ENCODE measurements at regions not wholly inside any gene's neighbourhood (a gene's known extent, or its start where the extent isn't known, plus 50 kb on each side); places are given as distances from the start of the nearest gene placed in this dataset.

DNA sequence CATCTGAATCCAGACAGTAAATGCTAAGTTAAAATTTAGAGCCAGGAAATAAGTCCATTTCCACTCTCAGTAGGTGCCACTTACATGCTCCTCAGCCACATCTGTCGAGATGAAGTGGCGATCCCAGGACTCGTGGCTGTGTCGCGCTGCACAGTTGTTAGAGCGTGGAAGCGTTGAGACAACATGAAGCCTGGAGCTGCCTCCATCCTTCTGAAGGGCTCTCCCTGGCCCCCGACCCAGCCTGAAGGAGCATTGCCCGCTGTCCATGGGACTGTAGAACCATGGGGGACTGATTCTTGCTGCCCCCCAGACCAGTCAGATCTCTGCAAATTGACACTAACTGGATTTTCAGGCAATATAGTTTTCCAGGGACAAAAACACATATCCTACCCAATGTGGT lies 58.9 kb downstream of the IRX1 start:
- no peak for DNase-seq
- in situ Hi-C loops (cut with HindIII; ENCODE audit: low pct_ligation_motif_present, low pct_unique_long_range_greater_than_20kb, low sequenced_read_pairs): no loop called here

DNA sequence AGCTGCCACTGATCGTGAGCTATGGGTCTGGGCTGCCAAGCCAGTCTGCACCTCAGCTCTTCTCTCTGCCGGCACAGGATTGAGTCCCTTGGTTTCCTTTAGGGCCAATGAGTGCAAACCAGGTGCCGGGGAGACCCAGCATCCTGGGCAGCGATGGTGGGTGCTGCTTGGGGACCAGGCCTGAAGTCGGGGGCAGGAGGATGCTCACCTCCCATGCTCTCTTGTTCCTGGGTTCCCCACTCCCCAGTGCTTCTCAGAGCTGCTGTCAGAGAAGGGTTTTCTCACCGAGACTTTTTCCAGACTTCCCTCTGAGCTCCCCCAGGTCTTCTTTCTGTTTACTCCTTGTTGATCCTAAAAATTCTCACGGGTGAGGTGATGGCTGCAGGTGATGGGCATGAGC lies 61.2 kb downstream of the IRX1 start:
- in situ Hi-C loops (cut with HindIII; ENCODE audit: low pct_ligation_motif_present, low pct_unique_long_range_greater_than_20kb, low sequenced_read_pairs): no loop called here
- no peak for DNase-seq

DNA sequence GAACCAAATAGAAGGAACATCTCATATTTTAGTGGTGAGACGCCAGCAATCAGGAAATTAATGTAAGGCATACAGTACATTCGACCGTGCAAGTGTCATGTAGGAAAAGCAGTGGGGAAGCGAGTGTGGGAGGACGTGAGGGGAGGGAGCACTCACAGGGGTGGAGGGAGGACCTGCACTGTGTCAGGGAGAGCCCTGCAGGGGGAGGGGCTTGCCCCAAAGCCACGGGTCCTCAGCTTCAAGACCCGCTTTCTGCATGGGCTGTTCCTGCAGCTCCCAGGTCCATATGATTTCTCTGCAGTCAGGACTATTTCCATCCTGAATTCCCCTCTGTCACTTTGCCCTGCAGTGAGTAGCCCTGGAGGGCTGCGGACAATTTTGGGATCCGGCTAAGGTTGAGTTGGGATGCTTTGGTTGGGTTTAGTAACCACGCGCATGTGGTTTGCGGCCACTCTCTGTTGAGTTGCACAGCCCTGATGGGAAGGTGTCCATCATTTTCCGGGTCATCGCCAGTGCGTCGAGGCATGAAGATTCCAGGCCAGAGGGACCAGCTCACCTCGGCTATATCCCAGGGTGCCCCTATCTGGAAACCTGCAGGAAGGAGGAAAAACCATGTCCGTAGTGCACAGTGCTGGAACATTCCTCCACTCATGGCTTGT lies 61.9 kb downstream of the IRX1 start:
- in situ Hi-C loops (cut with HindIII; ENCODE audit: low pct_ligation_motif_present, low pct_unique_long_range_greater_than_20kb, low sequenced_read_pairs): no loop called here
- no peak for DNase-seq

DNA sequence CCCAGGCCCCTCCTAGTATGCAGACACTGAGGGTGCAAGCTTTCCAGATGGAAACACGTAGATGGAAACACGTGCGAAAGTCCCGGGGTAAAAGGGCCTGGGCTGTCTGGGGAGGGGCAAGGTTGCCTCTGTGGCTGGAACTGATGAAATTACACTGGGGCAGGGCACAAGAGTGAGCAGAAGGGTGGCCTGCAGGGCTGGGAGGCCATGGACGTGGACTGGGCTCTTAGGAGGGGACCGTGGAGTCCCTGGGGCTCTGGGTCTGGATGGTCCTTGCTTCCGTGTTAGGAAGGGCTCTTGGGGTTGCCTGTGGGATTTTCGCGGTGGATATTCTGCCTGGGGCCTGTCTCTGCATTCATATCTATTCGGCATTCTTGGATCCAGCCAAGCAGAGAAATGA lies 63.3 kb downstream of the IRX1 start:
- DNase-seq: no peak
- in situ Hi-C loops (cut with HindIII; ENCODE audit: low pct_ligation_motif_present, low pct_unique_long_range_greater_than_20kb, low sequenced_read_pairs): no loop called here

DNA sequence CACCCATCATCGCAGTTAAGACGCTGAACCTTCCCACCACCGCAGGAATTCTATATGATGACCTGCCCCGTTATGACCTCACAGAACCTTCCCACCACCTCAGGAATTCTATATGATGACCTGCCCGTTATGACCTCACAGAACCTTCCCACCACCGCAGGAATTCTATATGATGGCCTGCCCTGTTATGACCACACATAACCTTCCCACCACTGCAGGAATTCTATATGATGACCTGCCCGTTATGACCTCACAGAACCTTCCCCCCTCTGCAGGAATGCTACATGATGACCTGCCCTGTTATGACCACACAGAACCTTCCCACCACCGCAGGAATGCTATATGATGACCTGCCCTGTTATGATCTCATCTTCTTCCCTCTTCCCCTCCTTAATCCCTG lies 64.3 kb downstream of the IRX1 start:
- in situ Hi-C loops (cut with HindIII; ENCODE audit: low pct_ligation_motif_present, low pct_unique_long_range_greater_than_20kb, low sequenced_read_pairs): no loop called here
- DNase-seq: peak; percentile 1

DNA sequence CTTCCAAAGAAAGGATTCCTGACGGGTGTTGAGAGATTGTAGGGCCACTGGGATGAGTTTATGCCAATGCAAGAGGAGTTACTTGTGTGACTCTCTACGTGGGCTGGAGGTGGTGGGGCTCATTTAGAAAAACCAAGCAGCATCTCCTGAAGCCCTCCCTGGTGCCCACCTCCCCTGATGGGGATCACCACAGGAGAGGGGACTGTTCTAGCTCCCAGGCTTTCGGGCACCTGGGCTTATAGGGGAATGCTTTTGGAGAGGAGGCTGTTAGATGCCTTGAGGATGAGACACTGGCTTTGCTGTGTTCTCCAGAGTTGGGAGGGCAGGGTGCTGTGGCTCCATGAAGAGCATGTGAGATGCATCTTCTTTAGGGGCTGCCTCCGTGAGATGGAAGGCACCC lies 65.0 kb downstream of the IRX1 start:
- in situ Hi-C loops (cut with HindIII; ENCODE audit: low pct_ligation_motif_present, low pct_unique_long_range_greater_than_20kb, low sequenced_read_pairs): no loop called here
- no peak for DNase-seq

DNA sequence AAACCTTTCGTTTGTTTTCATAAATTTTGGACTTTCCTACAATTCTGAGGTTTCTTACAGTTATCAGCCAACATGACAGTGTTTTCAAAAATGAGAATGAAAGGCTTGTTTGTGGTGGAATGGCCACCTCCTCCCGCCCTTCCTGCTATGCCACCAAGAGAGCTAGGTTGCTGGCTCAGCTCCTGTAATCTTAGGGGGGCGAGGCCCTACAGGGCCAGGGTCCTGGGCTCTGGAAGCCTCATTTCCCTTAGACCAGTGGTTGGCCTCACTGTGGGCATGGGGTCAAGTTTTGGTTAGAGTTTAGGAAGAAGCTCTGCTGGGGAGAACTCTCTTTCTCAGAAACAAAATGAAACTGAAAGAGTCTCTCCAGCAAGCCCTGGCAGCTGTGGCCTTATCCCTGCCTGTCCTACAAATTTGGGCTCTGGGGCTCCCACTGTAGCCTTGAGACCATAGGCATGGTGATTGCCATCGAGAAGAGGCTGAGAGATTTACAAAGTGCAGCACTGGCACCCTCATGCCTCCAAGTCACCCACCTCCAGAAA lies 66.2 kb downstream of the IRX1 start:
- no peak for DNase-seq

DNA sequence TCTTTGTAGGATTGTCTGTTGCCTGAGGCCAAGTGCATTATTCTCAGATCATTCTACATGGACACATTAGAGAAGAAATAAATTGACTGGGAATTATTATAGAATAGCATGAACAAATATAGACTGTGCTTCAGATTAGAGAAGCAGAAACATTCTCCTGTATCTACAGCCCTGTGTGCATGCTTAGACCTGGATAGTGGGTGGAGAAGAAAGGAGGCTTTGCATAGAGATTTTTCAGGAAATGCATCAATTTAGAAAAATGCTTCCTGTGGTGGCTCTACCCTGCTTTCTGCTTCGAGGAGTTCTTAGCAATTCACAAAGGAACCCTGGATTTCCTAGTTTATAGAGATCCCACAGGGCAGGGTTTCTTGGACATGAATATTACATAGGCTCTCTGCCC lies 66.7 kb downstream of the IRX1 start:
- in situ Hi-C loops (cut with HindIII; ENCODE audit: low pct_ligation_motif_present, low pct_unique_long_range_greater_than_20kb, low sequenced_read_pairs): no loop called here
- DNase-seq: no peak

More for the DNA sequence above, 66.2 kb downstream of the IRX1 start:
- in situ Hi-C loops (cut with HindIII; ENCODE audit: low pct_ligation_motif_present, low pct_unique_long_range_greater_than_20kb, low sequenced_read_pairs): no loop called here

DNA sequence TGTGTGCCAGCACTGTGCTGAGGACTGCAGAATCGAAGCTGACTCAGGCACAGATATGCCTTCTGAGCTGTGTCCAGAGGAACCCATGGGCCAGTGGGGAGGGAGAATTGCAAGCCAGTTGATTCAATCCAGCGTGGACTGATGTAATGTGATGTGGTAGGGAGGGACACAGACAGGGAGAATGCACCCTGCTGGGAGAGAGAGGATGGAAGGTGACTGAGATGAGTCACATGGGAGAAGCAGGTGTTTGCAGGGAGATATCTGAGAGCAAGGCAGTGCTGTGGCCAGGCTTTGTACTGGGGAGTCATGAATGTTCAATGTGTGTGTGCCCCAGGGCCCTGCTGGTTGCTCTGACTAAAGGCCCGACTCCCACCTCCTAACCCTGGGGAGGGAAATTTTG lies 75.7 kb downstream of the IRX1 start:
- no peak for DNase-seq
- in situ Hi-C loops (cut with HindIII; ENCODE audit: low pct_ligation_motif_present, low pct_unique_long_range_greater_than_20kb, low sequenced_read_pairs): no loop called here

DNA sequence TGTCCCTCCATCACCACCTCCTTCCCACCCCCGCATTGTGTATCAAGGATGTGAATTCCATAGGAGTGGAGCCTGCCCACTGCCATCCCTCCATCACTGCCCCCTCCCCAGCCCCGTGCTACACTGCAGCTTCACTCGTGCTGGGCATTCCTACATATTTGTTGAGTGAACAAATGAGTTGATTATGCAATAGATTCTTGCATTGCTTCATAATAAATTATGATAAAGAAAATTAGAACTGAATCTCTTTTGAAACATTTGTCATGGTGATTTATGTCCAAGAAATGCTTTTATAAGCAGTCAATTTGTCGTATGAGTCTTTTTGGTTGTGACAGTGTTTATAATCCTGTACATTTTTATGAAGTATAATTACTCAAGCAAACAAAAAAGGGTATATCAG lies 83.2 kb downstream of the IRX1 start:
- no peak for DNase-seq
- in situ Hi-C loops (cut with HindIII; ENCODE audit: low pct_ligation_motif_present, low pct_unique_long_range_greater_than_20kb, low sequenced_read_pairs): no loop called here

DNA sequence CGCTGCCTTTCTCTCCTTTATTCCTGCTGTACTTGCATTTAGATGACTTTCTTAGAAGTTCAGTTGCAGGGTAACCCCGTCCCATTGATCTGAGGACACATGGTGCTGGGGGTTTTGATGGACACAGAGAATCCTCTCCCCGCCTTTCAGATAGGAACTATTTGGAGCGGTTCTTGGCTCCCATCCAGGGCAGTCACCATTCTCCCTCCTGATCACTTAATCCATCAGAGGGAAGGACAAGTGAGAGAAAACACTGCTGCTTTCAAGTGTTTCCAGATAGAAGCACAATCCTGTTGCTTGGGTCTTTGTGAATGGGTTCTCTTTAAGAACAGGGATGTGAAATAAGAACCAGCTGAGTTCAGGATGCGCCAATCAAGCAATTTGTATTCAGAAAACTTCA lies 85.2 kb downstream of the IRX1 start:
- in situ Hi-C loops (cut with HindIII; ENCODE audit: low pct_ligation_motif_present, low pct_unique_long_range_greater_than_20kb, low sequenced_read_pairs): no loop called here
- DNase-seq: no peak

DNA sequence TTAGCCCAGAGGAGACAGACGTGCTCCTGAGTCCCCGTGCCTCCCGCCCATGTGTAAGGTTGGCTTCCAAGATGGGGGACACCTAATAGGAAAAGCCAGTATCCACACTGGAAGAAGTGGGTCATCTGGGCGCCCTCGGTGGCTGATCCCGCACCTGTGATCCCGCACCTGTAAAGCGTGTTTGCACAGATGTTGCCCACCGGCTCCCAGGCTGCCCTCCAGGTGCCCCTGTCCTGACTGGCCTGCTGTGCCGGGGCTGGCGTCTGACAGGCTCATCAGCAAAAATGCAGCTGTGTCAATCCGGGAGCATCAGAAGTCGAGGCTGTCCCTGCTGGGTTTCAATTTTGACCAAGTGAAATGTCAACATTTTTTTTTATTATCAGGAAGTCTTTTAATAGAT lies 88.5 kb downstream of the IRX1 start:
- in situ Hi-C loops (cut with HindIII; ENCODE audit: low pct_ligation_motif_present, low pct_unique_long_range_greater_than_20kb, low sequenced_read_pairs): no loop called here
- DNase-seq: no peak

DNA sequence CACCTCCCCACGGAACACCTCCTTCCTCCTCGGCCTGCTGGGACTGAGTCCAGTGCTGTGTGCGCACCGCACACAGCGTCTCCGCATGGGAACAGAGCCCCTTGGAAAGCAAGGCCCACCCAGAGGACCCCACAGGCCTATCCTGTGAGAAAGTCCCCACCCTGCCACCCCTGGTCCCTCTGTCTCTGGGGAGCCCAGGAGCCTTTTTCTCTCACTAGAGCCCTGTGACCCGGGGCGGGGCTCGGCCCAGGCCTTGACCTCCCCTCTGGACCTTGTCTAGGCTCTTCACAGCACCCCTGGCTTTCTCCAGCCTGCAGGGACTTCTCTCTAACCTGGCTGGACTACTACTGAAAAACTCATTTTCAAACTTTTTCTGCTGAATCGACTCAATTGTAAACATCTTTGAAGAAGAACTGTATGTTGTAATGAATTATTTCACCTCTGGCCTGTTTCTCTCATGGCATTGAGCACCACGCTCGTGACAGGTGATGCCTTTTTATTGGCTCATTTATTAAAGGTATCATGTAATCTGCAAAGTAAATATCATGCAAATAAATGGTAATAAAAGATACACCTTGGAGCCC lies 89.2 kb downstream of the IRX1 start:
- DNase-seq: no peak
- in situ Hi-C loops (cut with HindIII; ENCODE audit: low pct_ligation_motif_present, low pct_unique_long_range_greater_than_20kb, low sequenced_read_pairs): no loop called here

DNA sequence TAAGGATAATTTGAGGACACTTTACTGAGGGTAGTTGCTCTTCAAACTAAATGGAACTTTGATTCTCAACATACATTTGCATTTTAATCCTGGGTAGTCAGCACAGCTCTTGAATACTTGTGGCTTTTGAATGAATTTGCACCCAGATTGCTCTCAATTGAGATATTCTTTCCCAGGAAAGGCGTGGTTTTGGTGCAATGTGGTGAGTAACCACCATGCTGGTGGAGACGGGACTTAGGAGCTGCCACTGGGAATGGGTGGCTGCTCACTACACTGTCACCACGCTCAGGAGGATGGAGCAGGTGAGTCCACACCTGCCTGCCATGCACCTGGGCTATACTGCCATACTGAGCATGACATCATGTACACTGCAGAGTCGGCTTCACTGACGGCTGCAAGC lies 99.2 kb downstream of the IRX1 start:
- no peak for DNase-seq
- in situ Hi-C loops (cut with HindIII; ENCODE audit: low pct_ligation_motif_present, low pct_unique_long_range_greater_than_20kb, low sequenced_read_pairs): no loop called here

DNA sequence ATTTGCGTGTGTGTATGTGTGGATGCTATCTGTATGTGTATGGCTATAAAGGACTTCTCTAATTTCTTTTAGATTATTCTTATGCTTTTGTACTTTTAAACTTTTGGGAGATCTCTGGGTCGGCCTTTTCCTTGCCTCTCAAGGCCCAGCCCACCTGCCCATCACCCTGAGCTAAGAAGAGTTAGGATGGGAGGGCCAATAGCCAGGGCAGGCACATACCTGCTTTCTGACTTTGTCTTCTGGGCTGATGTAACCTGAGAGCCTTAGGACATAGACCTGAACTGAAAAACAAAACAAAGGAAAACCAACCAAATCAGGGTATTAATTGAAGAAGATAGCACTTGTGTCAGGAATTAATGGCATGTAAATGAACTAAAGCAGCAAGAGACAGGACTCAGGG lies 100.2 kb downstream of the IRX1 start:
- in situ Hi-C loops (cut with HindIII; ENCODE audit: low pct_ligation_motif_present, low pct_unique_long_range_greater_than_20kb, low sequenced_read_pairs): no loop called here
- no peak for DNase-seq

DNA sequence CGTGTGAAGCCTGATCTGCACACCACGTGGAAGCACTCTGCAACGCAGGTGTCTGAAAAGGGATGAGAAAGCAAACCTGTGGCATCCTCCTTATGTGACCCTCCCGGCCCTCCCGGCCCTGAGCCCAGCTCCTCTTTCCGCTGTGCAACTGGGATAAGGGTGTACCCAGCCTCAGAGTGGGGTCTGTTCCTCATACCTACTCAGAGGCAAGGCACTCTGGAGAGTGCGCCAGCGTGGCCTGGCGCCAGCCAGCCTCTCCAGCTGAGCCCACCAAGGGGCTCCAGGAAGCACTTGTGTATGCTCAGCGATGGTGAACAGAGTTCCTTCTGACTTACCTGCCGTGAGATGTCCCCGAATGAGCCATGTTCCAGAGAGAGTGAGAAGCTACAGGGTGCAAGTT lies 102.8 kb downstream of the IRX1 start:
- no peak for DNase-seq
- in situ Hi-C loops (cut with HindIII; ENCODE audit: low pct_ligation_motif_present, low pct_unique_long_range_greater_than_20kb, low sequenced_read_pairs): no loop called here

DNA sequence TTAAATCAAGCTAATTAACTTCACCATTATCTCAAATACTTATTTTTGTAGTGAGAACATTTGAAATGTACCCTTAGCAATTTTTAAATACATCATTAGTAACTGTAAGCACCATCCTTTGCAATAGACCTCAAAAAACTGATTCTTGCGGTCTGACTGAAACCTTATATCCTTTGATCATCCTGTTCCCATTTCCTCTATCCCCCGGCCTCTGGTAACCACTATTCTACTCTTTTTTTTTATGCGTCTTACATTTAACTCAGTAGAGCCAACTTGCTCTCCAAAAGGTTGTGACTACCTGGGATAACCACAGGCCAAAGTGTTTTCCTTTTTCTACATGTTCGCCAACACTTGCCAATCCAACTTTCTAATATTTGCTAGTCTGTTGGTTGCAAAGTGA lies 106.1 kb downstream of the IRX1 start:
- in situ Hi-C loops (cut with HindIII; ENCODE audit: low pct_ligation_motif_present, low pct_unique_long_range_greater_than_20kb, low sequenced_read_pairs): no loop called here
- no peak for DNase-seq

DNA sequence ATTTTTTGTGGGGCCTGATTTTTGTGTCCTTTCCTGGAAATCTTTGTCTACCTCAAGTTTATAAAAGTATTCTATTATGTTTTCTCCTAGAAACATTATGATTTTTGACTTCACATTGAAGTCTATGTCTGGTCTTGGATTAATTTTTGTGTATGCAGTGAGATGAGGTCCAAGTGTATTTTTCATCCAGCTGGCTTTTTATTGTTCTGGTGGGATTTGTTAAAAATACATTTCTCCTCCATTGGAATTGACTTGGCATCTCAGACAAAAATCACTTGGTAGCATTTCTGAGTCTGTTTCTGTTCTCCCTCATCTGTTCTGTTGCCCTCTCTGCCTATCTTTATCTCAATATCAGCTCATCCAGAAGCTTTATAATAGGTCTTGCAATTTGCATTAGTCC lies 109.0 kb downstream of the IRX1 start:
- in situ Hi-C loops (cut with HindIII; ENCODE audit: low pct_ligation_motif_present, low pct_unique_long_range_greater_than_20kb, low sequenced_read_pairs): no loop called here
- no peak for DNase-seq

DNA sequence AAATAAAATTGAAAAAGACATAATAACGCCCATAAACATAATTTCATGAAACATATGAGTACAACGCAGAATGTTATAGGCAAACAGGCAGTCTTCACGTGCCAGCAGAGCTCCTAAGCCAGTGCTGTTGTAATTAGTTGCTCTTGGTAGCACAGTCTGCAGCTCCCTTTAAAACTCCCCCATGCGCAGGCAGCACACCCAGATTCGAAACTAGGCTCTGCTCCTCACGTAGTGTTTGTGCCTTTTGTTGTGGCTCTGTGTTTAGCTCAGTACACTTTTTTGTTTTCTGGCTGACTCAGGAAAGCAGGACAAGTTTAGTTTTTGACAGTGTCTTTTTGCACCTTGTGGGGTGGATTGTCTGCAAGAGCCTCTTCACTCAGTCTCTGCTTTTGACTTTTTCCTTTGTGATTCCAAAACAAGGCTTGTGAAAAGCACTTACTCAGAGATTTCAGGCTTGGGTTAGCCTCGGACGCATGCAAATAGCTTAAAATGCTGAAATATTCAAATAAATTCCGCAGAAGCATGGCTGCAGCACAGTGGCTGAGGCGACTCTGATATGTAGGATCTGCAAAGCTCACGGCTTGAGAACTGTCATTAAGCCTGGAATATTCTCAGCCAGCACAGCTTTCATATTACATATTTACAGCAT lies 113.6 kb downstream of the IRX1 start:
- in situ Hi-C loops (cut with HindIII; ENCODE audit: low pct_ligation_motif_present, low pct_unique_long_range_greater_than_20kb, low sequenced_read_pairs): no loop called here
- DNase-seq: no peak

DNA sequence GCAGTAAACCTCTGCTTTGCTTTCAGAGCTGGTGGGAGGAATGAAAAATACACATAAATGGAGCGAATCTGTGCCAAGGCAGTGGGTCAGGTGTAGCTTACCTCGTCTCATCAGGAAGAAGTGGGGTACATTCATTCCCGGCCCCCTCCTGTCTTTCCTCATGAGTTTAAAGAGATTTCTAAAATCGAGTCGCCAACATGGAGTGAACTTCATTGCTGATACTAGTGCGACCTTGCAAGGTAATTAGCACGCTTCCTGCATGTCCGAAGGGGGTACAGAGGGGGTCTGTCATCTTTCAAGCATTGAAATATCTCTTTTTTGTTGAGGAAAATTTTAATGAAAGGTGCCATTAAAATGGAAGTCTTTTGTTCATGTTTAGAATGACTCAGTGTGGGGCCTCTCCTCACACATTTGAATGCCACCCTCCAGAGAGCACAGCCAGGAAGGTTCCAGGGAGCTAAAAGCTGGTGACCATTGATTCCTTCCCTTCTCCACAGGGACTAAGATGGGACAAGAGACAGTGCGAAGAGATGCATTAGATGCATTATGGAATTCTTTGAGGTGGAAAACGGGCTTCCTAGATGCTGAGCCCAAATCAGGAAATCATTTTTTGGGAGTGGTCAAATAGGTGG lies 114.2 kb downstream of the IRX1 start:
- in situ Hi-C loops (cut with HindIII; ENCODE audit: low pct_ligation_motif_present, low pct_unique_long_range_greater_than_20kb, low sequenced_read_pairs): no loop called here

More for the DNA sequence above, 114.2 kb downstream of the IRX1 start:
- no peak for DNase-seq
